HUES48 (cell line): ENCODE measurements at regions not wholly inside any gene's neighbourhood (a gene's known extent, or its start where the extent isn't known, plus 50 kb on each side); places are given as distances from the start of the nearest gene placed in this dataset.

ENCODE experiments used
- H3K27ac ChIP-seq: one replicate; pipeline ENCODE4 v1.7.0; 2013; ENCODE audit warnings: low read depth, low read length, inconsistent platforms
- H3K27me3 ChIP-seq: 2 replicates; pipeline ENCODE4 v1.6.1; 2013; ENCODE audit warnings: mild to moderate bottlenecking, low read length; ENCODE audit not compliant: control insufficient read depth, insufficient read depth
- H3K36me3 ChIP-seq: 2 replicates; pipeline ENCODE4 v1.6.1; 2013; ENCODE audit warnings: low read length; ENCODE audit not compliant: control insufficient read depth, insufficient read depth
- H3K4me1 ChIP-seq: 2 replicates; pipeline ENCODE4 v1.6.1; 2013; ENCODE audit warnings: mild to moderate bottlenecking, low read length; ENCODE audit not compliant: control insufficient read depth, insufficient read depth
- H3K4me3 ChIP-seq: 2 replicates; pipeline ENCODE4 v1.5.1; 2013; ENCODE audit warnings: mild to moderate bottlenecking, low read depth, low read length
- H3K9ac ChIP-seq: 2 replicates; pipeline ENCODE4 v1.6.1; 2013; ENCODE audit warnings: mild to moderate bottlenecking, low read depth, low read length, moderate library complexity
- H3K9me3 ChIP-seq: 2 replicates; pipeline ENCODE4 v1.6.1; 2013; ENCODE audit warnings: low read length; ENCODE audit not compliant: control insufficient read depth, insufficient read depth

- Histone ChIP-seq H3K9me3 (no peaks in the 10 kb centered on the region), H3K27ac (no peak overlapping the region), H3K9ac (no peak overlapping the region), H3K27me3 (no peaks in the 10 kb centered on the region), H3K36me3 (no peaks in the 10 kb centered on the region), H3K4me1 (no peaks in the 10 kb centered on the region), H3K4me3 (no peak overlapping the region)
These were observed 237.5 kb upstream of the SLC35B3 start for GRCh38 chr6:8672882-8673281.

GRCh38 chr6:8670792-8671191 is 235.4 kb upstream of the SLC35B3 start:
- Histone ChIP-seq H3K27me3 (no peaks in the 10 kb centered on the region), H3K9me3 (no peaks in the 10 kb centered on the region), H3K9ac (no peak overlapping the region), H3K4me3 (no peak overlapping the region), H3K4me1 (no peaks in the 10 kb centered on the region), H3K36me3 (no peaks in the 10 kb centered on the region), H3K27ac (no peak overlapping the region)

- Histone ChIP-seq H3K4me1 (no peaks in the 10 kb centered on the region), H3K27me3 (no peaks in the 10 kb centered on the region), H3K4me3 (no peak overlapping the region), H3K9ac (no peak overlapping the region), H3K9me3 (no peaks in the 10 kb centered on the region), H3K27ac (no peak overlapping the region), H3K36me3 (no peaks in the 10 kb centered on the region)
These were observed 229.4 kb upstream of the SLC35B3 start for GRCh38 chr6:8664700-8665099.

GRCh38 chr6:8664070-8664469 is 228.7 kb upstream of the SLC35B3 start:
- H3K4me1 ChIP-seq: no peaks in the 10 kb centered on the region
- H3K9me3 ChIP-seq: no peaks in the 10 kb centered on the region
- H3K27ac ChIP-seq: no peak overlapping the region
- no peaks in the 10 kb centered on the region for H3K36me3 ChIP-seq
- H3K27me3 ChIP-seq: no peaks in the 10 kb centered on the region
- no peak overlapping the region for H3K9ac ChIP-seq
- H3K4me3 ChIP-seq: no peak overlapping the region

- no peaks in the 10 kb centered on the region for H3K36me3 ChIP-seq
- no peak overlapping the region for H3K27ac ChIP-seq
- no peaks in the 10 kb centered on the region for H3K27me3 ChIP-seq
- no peak overlapping the region for H3K4me3 ChIP-seq
- no peaks in the 10 kb centered on the region for H3K9me3 ChIP-seq
- no peak overlapping the region for H3K9ac ChIP-seq
- H3K4me1 ChIP-seq: no peaks in the 10 kb centered on the region; the same call in 1 of the 2 replicates
These were observed 224.3 kb upstream of the SLC35B3 start for GRCh38 chr6:8659404-8660189.

- no peaks in the 10 kb centered on the region for H3K27me3 ChIP-seq
- no peak overlapping the region for H3K9ac ChIP-seq
- no peak overlapping the region for H3K27ac ChIP-seq
- no peaks in the 10 kb centered on the region; the same call in 1 of the 2 replicates for H3K4me1 ChIP-seq
- no peaks in the 10 kb centered on the region for H3K36me3 ChIP-seq
- H3K9me3 ChIP-seq: no peaks in the 10 kb centered on the region
- no peak overlapping the region for H3K4me3 ChIP-seq
These were observed 223.1 kb upstream of the SLC35B3 start for GRCh38 chr6:8658416-8658815.

GRCh38 chr6:8657522-8657921 is 222.2 kb upstream of the SLC35B3 start:
- Histone ChIP-seq H3K9ac (no peak overlapping the region), H3K9me3 (no peaks in the 10 kb centered on the region), H3K36me3 (no peaks in the 10 kb centered on the region), H3K27me3 (no peaks in the 10 kb centered on the region), H3K4me3 (no peak overlapping the region), H3K4me1 (no peaks in the 10 kb centered on the region; the same call in 1 of the 2 replicates), H3K27ac (no peak overlapping the region)

- Histone ChIP-seq H3K4me1 (no peaks in the 10 kb centered on the region; the same call in 1 of the 2 replicates), H3K27ac (no peak overlapping the region), H3K36me3 (no peaks in the 10 kb centered on the region), H3K9me3 (no peaks in the 10 kb centered on the region), H3K27me3 (no peaks in the 10 kb centered on the region), H3K9ac (no peak overlapping the region), H3K4me3 (no peak overlapping the region)
These were observed 220.5 kb upstream of the SLC35B3 start for GRCh38 chr6:8655670-8656454.

GRCh38 chr6:8652710-8653109 is 217.4 kb upstream of the SLC35B3 start:
- Histone ChIP-seq H3K9me3 (no peaks in the 10 kb centered on the region), H3K4me3 (no peak overlapping the region), H3K36me3 (no peaks in the 10 kb centered on the region), H3K9ac (no peak overlapping the region), H3K27ac (no peak overlapping the region), H3K27me3 (no peaks in the 10 kb centered on the region), H3K4me1 (no peaks in the 10 kb centered on the region)

GRCh38 chr6:8651998-8652397 is 216.7 kb upstream of the SLC35B3 start:
- Histone ChIP-seq H3K4me1 (no peaks in the 10 kb centered on the region), H3K9ac (no peak overlapping the region), H3K27me3 (no peaks in the 10 kb centered on the region), H3K36me3 (no peaks in the 10 kb centered on the region), H3K9me3 (no peaks in the 10 kb centered on the region), H3K27ac (no peak overlapping the region), H3K4me3 (no peak overlapping the region)

GRCh38 chr6:8645212-8645611 is 209.9 kb upstream of the SLC35B3 start:
- no peaks in the 10 kb centered on the region for H3K27me3 ChIP-seq
- no peak overlapping the region for H3K9ac ChIP-seq
- no peaks in the 10 kb centered on the region for H3K4me1 ChIP-seq
- H3K9me3 ChIP-seq: peaks cover 5% of the 10 kb centered on the region; the same call in 1 of the 2 replicates
- H3K4me3 ChIP-seq: no peak overlapping the region
- no peak overlapping the region for H3K27ac ChIP-seq
- H3K36me3 ChIP-seq: no peaks in the 10 kb centered on the region
